Neuronal stem cell (in vitro differentiated cells): ENCODE measurements at regions not wholly inside any gene's neighbourhood (a gene's known extent, or its start where the extent isn't known, plus 50 kb on each side); places are given as distances from the start of the nearest gene placed in this dataset.

Experiments
- DNase-seq: peaks from one replicate; pipeline ENCODE4 v3.0.0-alpha.2; 2013; ENCODE audit warnings: low spot score
- H2AFZ ChIP-seq: one replicate; pipeline ENCODE4 v1.6.1; 2013; ENCODE audit warnings: mild to moderate bottlenecking, low read length, inconsistent platforms
- H2AK5ac ChIP-seq: 2 replicates; pipeline ENCODE4 v1.6.1; 2013; ENCODE audit warnings: low read depth, mild to moderate bottlenecking, inconsistent platforms, low read length, moderate library complexity, mixed read lengths
- H2BK120ac ChIP-seq: 2 replicates; pipeline ENCODE4 v1.6.1; 2013; ENCODE audit warnings: low read depth, mild to moderate bottlenecking, inconsistent platforms, low read length, moderate library complexity, mixed read lengths
- H2BK12ac ChIP-seq: one replicate; pipeline ENCODE4 v1.6.1; 2013; ENCODE audit warnings: low read length, inconsistent platforms
- H2BK15ac ChIP-seq: 2 replicates; pipeline ENCODE4 v1.6.1; 2013; ENCODE audit warnings: mild to moderate bottlenecking, low read length, inconsistent platforms, mixed read lengths
- H2BK5ac ChIP-seq: one replicate; pipeline ENCODE4 v1.6.1; 2013; ENCODE audit warnings: inconsistent platforms, mild to moderate bottlenecking, low read length, moderate library complexity
- H3K14ac ChIP-seq: one replicate; pipeline ENCODE4 v1.6.1; 2013; ENCODE audit warnings: low read length, inconsistent platforms
- H3K18ac ChIP-seq: 2 replicates; pipeline ENCODE4 v1.6.1; 2013; ENCODE audit warnings: low read length, inconsistent platforms
- H3K23ac ChIP-seq: 2 replicates; pipeline ENCODE4 v1.6.1; 2013; ENCODE audit warnings: low read depth, mild to moderate bottlenecking, mixed read lengths, low read length, inconsistent platforms; ENCODE audit not compliant: poor library complexity
- H3K27ac ChIP-seq: replicated peaks from 3 replicates; pipeline ENCODE4 v1.5.1; 2013; ENCODE audit warnings: low read length, inconsistent platforms
- H3K27me3 ChIP-seq, 3 experiments: 2 replicates each; pipeline ENCODE4 v1.6.1; 2013; ENCODE audit warnings: low read length in 3 of 3, mild to moderate bottlenecking in 2 of 3, inconsistent platforms in 1 of 3, low read depth in 1 of 3, mixed read lengths in 1 of 3, moderate library complexity in 1 of 3; ENCODE audit not compliant: control insufficient read depth in 3 of 3, insufficient read depth in 3 of 3
- H3K36me3 ChIP-seq, 2 donors: replicated peaks in 1 of 2; 2 replicates each; pipeline ENCODE4 v1.6.1; 2013; ENCODE audit warnings: low read length in 2 of 2; ENCODE audit not compliant: control insufficient read depth in 2 of 2, insufficient read depth in 2 of 2
- H3K4ac ChIP-seq: 2 replicates; pipeline ENCODE4 v1.6.1; 2013; ENCODE audit warnings: inconsistent platforms, mild to moderate bottlenecking, low read length, moderate library complexity
- H3K4me1 ChIP-seq, 2 donors: 1 replicate in 1 of 2; 2 replicates in 1 of 2; pipeline ENCODE4 v1.6.1; 2013; ENCODE audit warnings: low read length in 2 of 2, low read depth in 1 of 2; ENCODE audit not compliant: control insufficient read depth in 2 of 2, insufficient read depth in 1 of 2
- H3K4me2 ChIP-seq: one replicate; pipeline ENCODE4 v1.6.1; 2013; ENCODE audit warnings: mild to moderate bottlenecking, low read length, inconsistent platforms; ENCODE audit not compliant: insufficient read depth, poor library complexity, severe bottlenecking
- H3K4me3 ChIP-seq, 2 donors: 2 replicates each; pipeline ENCODE4 v1.5.1; 2013; ENCODE audit warnings: low read length in 2 of 2, mild to moderate bottlenecking in 2 of 2, inconsistent platforms in 1 of 2, moderate library complexity in 1 of 2
- H3K79me1 ChIP-seq: one replicate; pipeline ENCODE4 v1.6.1; 2013; ENCODE audit warnings: low read depth, mild to moderate bottlenecking, inconsistent platforms, low read length, moderate library complexity
- H3K9ac ChIP-seq: one replicate; pipeline ENCODE4 v1.6.1; 2013; ENCODE audit warnings: mild to moderate bottlenecking, low read depth, low read length, inconsistent platforms; ENCODE audit not compliant: poor library complexity
- H3K9me3 ChIP-seq, 2 donors: replicated peaks in 1 of 2; 2 replicates each; pipeline versions ENCODE3 to v1.6.1; 2013; ENCODE audit warnings: low read length in 2 of 2, mild to moderate bottlenecking in 2 of 2, inconsistent platforms in 1 of 2, low read depth in 1 of 2, mixed read lengths in 1 of 2, moderate library complexity in 1 of 2; ENCODE audit not compliant: control insufficient read depth in 2 of 2, insufficient read depth in 1 of 2
- H4K8ac ChIP-seq: one replicate; pipeline ENCODE4 v1.6.1; 2013; ENCODE audit warnings: low read depth, mild to moderate bottlenecking, inconsistent platforms, low read length, moderate library complexity
- H4K91ac ChIP-seq: one replicate; pipeline ENCODE4 v1.6.1; 2013; ENCODE audit warnings: low read length, low read depth, mild to moderate bottlenecking, inconsistent platforms; ENCODE audit not compliant: poor library complexity
- WGBS, 2 donors: extraction: QIAGEN DNeasy Blood & Tissue Kit; methylation state at CpG; one replicate each; pipeline ENCODE4 v1.1.7; 2013; ENCODE audit warnings: missing lambda C conversion rate in 2 of 2, mixed read lengths in 1 of 2; ENCODE audit not compliant: insufficient read length in 2 of 2, insufficient replicate concordance in 1 of 2; ENCODE audit errors: extremely low coverage in 2 of 2; 5-methylcytosine and 5-hydroxymethylcytosine counted together

DNA sequence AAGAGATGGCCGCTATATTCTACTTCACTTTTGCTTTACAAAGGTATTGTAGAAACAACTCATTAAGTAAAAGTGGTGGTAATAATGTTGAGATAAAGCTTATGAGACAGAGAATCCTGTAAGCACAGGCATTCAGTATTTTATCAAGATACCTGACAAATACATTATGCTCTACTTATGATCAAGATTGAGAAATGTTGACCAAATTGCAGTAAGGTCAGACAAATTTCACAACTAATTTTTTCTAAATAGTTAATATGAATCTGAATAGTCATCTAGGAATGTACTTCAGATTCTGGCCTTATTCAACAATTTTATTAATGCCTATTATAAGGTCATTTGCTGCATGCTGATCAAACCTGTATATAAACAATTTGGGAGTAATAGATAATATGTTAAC lies 95.1 kb upstream of the MBNL1 start:
- Histone ChIP-seq H3K4me2 (no peak overlapping the region), H3K9ac (no peak overlapping the region), H3K36me3 (no peaks in the 10 kb centered on the region), H2AK5ac (no peak overlapping the region), H3K14ac (no peak overlapping the region), H3K9me3 (no peaks in the 10 kb centered on the region), H3K23ac (no peak overlapping the region), H4K8ac (no peak overlapping the region), H3K79me1 (no peaks in the 10 kb centered on the region), H3K4me3 (no peak overlapping the region), H3K27ac (no peak overlapping the region), H2AFZ (no peak overlapping the region), H2BK120ac (no peak overlapping the region), H2BK15ac (no peak overlapping the region), H3K18ac (no peak overlapping the region), H2BK12ac (no peak overlapping the region), H4K91ac (no peak overlapping the region), H3K4ac (no peak overlapping the region), H2BK5ac (no peak overlapping the region), H3K4me1 (no peaks in the 10 kb centered on the region), H3K27me3 (peaks cover 0 to 2% (median 0%) of the 10 kb centered on the region in 3 experiments)
- no CpG with 5 or more reads among the region's 1 CpG for WGBS, 2 donors
- DNase-seq: no peak

DNA sequence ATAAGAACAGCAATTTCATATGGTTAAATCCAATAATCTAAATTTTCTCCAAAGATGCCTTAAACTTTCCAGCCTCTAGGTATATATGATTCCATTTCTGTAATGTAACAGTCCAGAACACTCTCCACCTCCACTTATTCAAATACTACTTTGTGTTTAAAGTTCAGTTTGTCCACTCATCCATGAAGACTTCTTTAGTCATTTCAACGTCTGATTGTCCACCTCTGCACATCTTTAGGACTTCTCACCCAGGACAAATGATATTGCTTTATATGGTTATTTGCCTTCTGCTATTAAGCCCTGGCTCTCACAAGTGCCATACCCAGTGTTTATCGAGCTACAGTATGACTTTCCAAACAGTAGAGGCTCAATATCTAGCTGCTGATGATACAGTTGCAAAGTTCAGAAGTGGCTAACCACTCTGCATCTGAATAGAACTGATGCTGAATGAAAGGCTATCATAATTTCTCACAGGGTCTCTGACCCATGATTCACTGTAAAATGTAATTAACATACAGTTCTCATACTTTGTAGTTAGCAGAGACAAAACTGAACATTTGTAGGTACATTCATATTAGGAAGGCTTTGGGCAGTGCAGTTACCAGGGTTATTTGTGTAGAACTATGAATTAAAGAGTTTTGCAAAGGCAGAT lies 93.7 kb upstream of the MBNL1 start:
- no peak overlapping the region for H2AFZ ChIP-seq
- H2BK5ac ChIP-seq: no peak overlapping the region
- no peak overlapping the region for H3K4ac ChIP-seq
- no peak overlapping the region for H4K91ac ChIP-seq
- H3K27me3 ChIP-seq: peaks cover 0 to 2% (median 0%) of the 10 kb centered on the region in 3 experiments
- no peak overlapping the region for H2BK120ac ChIP-seq
- no peak overlapping the region for H3K4me2 ChIP-seq
- no peaks in the 10 kb centered on the region for H3K79me1 ChIP-seq
- H3K9me3 ChIP-seq: no peaks in the 10 kb centered on the region
- H3K4me3 ChIP-seq: no peak overlapping the region
- H3K36me3 ChIP-seq: no peaks in the 10 kb centered on the region
- no peak overlapping the region for H3K9ac ChIP-seq
- no peak overlapping the region for H3K23ac ChIP-seq
- no peak for DNase-seq
- no peak overlapping the region for H2AK5ac ChIP-seq
- H3K18ac ChIP-seq: no peak overlapping the region
- H3K27ac ChIP-seq: no peak overlapping the region
- H3K14ac ChIP-seq: no peak overlapping the region
- H4K8ac ChIP-seq: no peak overlapping the region
- H3K4me1 ChIP-seq: no peaks in the 10 kb centered on the region
- H2BK12ac ChIP-seq: no peak overlapping the region
- no peak overlapping the region for H2BK15ac ChIP-seq
- no CpG with 5 or more reads among the region's 2 CpGs for WGBS, 2 donors

DNA sequence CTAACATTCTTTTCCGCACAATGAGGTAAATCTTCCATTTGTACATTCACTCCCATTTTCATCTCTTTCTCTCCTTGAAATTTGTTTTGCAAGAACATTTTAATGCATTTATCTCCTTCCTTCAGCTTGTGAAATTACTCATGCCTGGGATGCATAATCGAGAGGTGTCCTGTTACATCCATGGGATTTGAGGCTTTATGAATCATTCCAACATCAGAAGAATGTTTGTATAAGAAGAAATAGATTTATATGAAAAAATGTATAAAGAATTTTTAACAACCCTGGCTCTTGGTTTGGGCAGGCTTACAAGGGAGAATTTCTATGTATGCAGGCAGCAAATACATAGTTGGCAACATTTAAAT lies 93.2 kb upstream of the MBNL1 start:
- no peak overlapping the region for H2BK12ac ChIP-seq
- H3K14ac ChIP-seq: no peak overlapping the region
- H3K9ac ChIP-seq: no peak overlapping the region
- no peak overlapping the region for H2BK120ac ChIP-seq
- H3K27me3 ChIP-seq: peaks cover 0 to 2% (median 0%) of the 10 kb centered on the region in 3 experiments
- no peak overlapping the region for H3K18ac ChIP-seq
- no peak overlapping the region for H2BK15ac ChIP-seq
- no peaks in the 10 kb centered on the region for H3K36me3 ChIP-seq
- no peak overlapping the region for H3K4me2 ChIP-seq
- H3K9me3 ChIP-seq: no peaks in the 10 kb centered on the region
- H3K27ac ChIP-seq: no peak overlapping the region
- H3K4me1 ChIP-seq: no peaks in the 10 kb centered on the region
- H4K8ac ChIP-seq: no peak overlapping the region
- no CpG with 5 or more reads among the region's 2 CpGs for WGBS, 2 donors
- no peak overlapping the region for H3K4ac ChIP-seq
- H3K23ac ChIP-seq: no peak overlapping the region
- no peaks in the 10 kb centered on the region for H3K79me1 ChIP-seq
- H3K4me3 ChIP-seq: no peak overlapping the region
- no peak overlapping the region for H2BK5ac ChIP-seq
- no peak overlapping the region for H4K91ac ChIP-seq
- no peak overlapping the region for H2AFZ ChIP-seq
- no peak overlapping the region for H2AK5ac ChIP-seq
- no peak for DNase-seq

DNA sequence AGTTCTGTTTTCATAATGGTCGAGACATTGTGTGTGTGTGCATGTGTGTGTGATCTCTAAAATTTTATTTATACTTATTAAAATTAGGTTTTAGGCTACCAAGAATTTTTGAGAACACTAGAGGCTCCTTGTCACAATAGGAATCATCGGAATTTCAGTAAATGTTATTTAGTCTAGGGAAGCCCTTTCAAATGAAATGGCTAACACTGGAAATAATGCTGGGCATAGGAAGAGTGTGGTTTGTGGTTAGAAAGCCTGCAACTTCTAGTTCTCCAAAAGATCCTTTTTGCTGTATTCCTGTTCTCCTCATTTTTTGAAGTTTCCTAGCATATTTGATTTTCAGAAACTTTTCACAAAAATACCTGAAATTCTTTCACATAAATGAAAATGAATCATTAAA lies 92.5 kb upstream of the MBNL1 start:
- Histone ChIP-seq H3K27me3 (peaks cover 0 to 2% (median 0%) of the 10 kb centered on the region in 3 experiments), H3K18ac (no peak overlapping the region), H2AFZ (no peak overlapping the region), H3K4me1 (no peaks in the 10 kb centered on the region), H3K27ac (no peak overlapping the region), H3K36me3 (no peaks in the 10 kb centered on the region), H2BK120ac (no peak overlapping the region), H3K79me1 (no peaks in the 10 kb centered on the region), H4K91ac (no peak overlapping the region), H4K8ac (no peak overlapping the region), H3K4me2 (no peak overlapping the region), H3K9ac (no peak overlapping the region), H3K4ac (no peak overlapping the region), H2AK5ac (no peak overlapping the region), H2BK5ac (no peak overlapping the region), H2BK12ac (no peak overlapping the region), H2BK15ac (no peak overlapping the region), H3K4me3 (no peak overlapping the region), H3K14ac (no peak overlapping the region), H3K23ac (no peak overlapping the region), H3K9me3 (no peaks in the 10 kb centered on the region)
- WGBS, 2 donors: no CpG with 5 or more reads among the region's 2 CpGs
- no peak for DNase-seq
